ENCODE measurements at regions not wholly inside any gene's neighbourhood (a gene's known extent, or its start where the extent isn't known, plus 50 kb on each side); places are given as distances from the start of the nearest gene placed in this dataset.
A peak's percentile ranks its signal among the peaks of the same experiment; 100 is the strongest.
"Not testable (repeated sequence)": the region's sequence is repeated elsewhere in the genome, so short reads cannot be mapped to it uniquely, and the experiment has no call there.

DNA sequence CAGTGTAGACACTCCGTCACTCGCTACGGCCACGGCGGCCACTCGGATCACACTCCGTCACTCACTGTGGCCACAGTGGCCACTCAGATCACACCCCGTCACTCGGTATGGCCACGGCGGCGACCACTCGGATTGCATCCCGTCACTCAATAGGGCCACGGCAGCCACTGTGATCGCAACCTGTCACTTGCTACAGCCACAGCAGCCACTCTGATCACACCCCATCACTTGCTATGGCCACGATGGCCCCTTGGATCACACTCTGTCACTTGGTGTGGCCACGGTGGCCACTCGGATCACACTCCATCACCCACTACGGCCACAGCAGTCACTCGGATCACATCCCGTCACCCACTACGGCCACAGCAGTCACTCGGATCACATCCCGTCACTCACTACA is 175.3 kb downstream of the LAT start:
- peaks cover 29% of the 10 kb centered on the region for H3K4me1 Mint-ChIP-seq (ENCODE audit: low read depth)
- H3K4me3 Mint-ChIP-seq; H3K36me3 Mint-ChIP-seq (ENCODE audit: low read depth); CTCF ChIA-PET; H3K9me3 Mint-ChIP-seq; intact Hi-C loops (cut with micrococcal nuclease); H3K27me3 Mint-ChIP-seq (ENCODE audit: low read depth); H3K27ac Mint-ChIP-seq; DNase-seq: not testable (repeated sequence)

- DNase-seq; H3K27me3 Mint-ChIP-seq (ENCODE audit: low read depth); CTCF ChIA-PET; H3K36me3 Mint-ChIP-seq (ENCODE audit: low read depth); intact Hi-C loops (cut with micrococcal nuclease); H3K4me3 Mint-ChIP-seq; H3K27ac Mint-ChIP-seq; H3K9me3 Mint-ChIP-seq: not testable (repeated sequence)
- peaks cover 35% of the 10 kb centered on the region for H3K4me1 Mint-ChIP-seq (ENCODE audit: low read depth)
Observed at GRCh38 chr16:29159603-29160002, 174.8 kb downstream of the LAT start.

DNA sequence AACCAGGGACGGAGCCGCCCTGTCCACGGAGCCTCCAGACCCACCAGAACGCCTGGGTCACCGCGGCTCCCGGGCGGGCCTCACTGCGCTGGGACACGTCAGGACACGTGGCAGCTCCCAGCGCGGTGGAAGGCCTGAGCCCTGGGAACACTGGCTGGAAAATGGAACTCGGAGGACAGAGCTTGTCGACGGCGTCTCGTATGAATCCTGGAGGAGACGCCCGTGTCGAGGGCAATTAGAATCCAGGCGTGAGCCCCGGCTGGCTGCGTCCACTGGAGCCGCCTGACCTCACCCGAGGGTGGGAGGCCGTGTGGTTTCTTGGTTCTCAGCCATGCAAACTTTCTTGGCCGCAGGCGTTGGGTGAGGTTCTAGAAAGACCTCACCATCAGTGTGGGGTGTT is 173.9 kb downstream of the LAT start:
- H3K27ac Mint-ChIP-seq = no peak overlapping the region
- intact Hi-C loops (cut with micrococcal nuclease) = no loop called here
- H3K9me3 Mint-ChIP-seq = no peaks in the 10 kb centered on the region

GRCh38 chr16:29158031-29158784 is 173.4 kb downstream of the LAT start:
- H3K36me3 Mint-ChIP-seq (ENCODE audit: low read depth); CTCF ChIA-PET; H3K4me3 Mint-ChIP-seq; H3K9me3 Mint-ChIP-seq; intact Hi-C loops (cut with micrococcal nuclease); H3K27me3 Mint-ChIP-seq (ENCODE audit: low read depth); H3K27ac Mint-ChIP-seq; DNase-seq: not testable (repeated sequence)
- H3K4me1 Mint-ChIP-seq (ENCODE audit: low read depth) = peaks cover 44% of the 10 kb centered on the region

More for the DNA sequence above, 173.9 kb downstream of the LAT start:
- DNase-seq = no peak
- Mint-ChIP-seq H3K27me3 (ENCODE audit: low read depth) (no peaks in the 10 kb centered on the region), H3K36me3 (ENCODE audit: low read depth) (peaks cover 1% of the 10 kb centered on the region), H3K4me3 (no peak overlapping the region), H3K4me1 (ENCODE audit: low read depth) (peaks cover 42% of the 10 kb centered on the region)
- CTCF ChIA-PET = no interaction called here

DNA sequence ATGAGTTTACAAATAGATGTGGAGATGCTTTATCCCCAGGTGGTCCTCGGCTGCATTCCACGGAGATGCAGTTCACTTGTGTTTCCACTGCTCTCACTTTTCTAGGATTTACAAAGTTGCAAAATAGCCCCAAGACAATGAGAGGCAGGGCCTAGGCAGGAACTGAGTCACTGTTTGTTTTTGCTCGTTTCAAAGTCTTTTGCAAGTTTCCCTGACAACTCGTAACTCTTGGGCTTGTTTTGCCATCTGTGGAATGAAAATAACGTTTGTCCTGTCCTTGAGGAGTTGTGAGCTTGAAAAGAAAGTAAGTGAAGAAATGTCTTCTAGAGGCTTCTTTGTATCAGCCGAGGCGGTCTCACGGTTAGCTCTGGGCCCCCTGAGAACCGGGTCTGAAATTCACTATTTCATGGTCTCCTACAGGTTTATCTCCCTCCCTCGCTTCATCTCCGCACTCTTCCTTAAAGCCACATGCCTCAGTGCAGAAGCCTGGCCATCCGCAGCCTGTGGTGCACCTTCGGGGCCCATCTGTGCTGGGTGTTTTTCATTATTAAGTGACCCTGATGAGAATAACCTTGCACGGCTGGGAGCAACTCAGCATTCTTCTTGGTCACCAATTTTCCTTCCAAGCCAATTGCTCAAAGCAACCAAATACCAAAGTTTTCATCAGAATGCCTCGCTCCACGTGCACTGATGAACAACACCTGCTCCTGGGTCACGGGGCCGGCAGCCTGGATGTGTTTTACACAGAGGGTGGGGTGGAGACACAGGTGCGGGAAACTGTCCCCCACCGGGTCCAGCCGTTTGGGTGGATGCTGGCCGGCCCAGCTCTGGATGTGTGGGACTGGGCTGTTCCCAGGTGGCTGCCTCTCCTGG is 172.4 kb downstream of the LAT start:
- CTCF ChIA-PET; intact Hi-C loops (cut with micrococcal nuclease); H3K27me3 Mint-ChIP-seq (ENCODE audit: low read depth); H3K4me3 Mint-ChIP-seq; H3K36me3 Mint-ChIP-seq (ENCODE audit: low read depth); H3K9me3 Mint-ChIP-seq: not testable (repeated sequence)
- Mint-ChIP-seq H3K27ac (peak overlapping the region; percentile 78), H3K4me1 (ENCODE audit: low read depth) (peaks cover 52% of the 10 kb centered on the region)
- peak; percentile 55 for DNase-seq

DNA sequence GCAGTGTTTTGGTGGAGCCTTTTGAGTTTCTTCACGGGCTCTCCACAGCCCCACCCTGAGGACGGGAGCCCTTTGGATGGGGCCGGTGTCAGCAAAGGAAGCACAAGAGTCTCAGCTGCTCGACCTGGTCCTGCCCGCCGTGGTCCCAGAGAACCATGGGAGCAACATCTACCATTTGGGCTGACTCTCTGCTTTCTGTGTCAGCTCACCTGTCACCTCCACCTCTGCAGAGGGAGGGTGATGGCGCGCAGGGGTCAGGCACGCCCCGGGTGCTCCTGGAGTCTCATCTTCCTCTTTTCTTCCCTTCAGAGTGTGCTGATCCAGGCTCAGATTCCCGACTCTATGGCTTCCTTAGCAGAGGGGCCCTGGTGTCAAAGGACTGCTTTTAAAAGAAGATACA is 171.7 kb downstream of the LAT start:
- CTCF ChIA-PET = no interaction called here
- H3K27me3 Mint-ChIP-seq (ENCODE audit: low read depth) = no peaks in the 10 kb centered on the region
- DNase-seq = no peak
- H3K4me3 Mint-ChIP-seq = no peak overlapping the region
- intact Hi-C loops (cut with micrococcal nuclease) = no loop called here
- H3K9me3 Mint-ChIP-seq = no peaks in the 10 kb centered on the region
- peaks cover 1% of the 10 kb centered on the region for H3K36me3 Mint-ChIP-seq (ENCODE audit: low read depth)
- peaks cover 54% of the 10 kb centered on the region for H3K4me1 Mint-ChIP-seq (ENCODE audit: low read depth)
- H3K27ac Mint-ChIP-seq = peak overlapping the region; percentile 67

DNA sequence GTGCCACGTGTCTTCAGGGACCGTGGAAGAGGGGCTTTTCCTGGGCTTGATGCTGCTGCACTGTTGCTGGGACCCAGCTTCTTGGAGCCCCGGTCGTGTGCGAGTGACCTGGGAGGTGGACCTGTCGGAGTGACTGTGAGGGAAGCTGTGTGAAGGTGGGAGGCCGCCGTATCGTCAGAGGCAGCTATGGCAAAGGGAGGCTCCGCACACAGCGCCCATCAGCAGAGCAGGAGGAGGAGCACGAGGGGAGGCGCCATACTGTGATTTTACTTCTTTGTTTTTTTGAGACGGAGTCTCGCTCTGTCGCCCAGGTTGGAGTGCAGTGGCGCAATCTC is 171.0 kb downstream of the LAT start:
- H3K4me3 Mint-ChIP-seq; H3K9me3 Mint-ChIP-seq; intact Hi-C loops (cut with micrococcal nuclease): not testable (repeated sequence)

GRCh38 chr16:29155131-29155865 is 170.4 kb downstream of the LAT start:
- H3K9me3 Mint-ChIP-seq; H3K4me3 Mint-ChIP-seq; H3K27me3 Mint-ChIP-seq (ENCODE audit: low read depth); CTCF ChIA-PET; intact Hi-C loops (cut with micrococcal nuclease); H3K36me3 Mint-ChIP-seq (ENCODE audit: low read depth): not testable (repeated sequence)
- peak overlapping the region; percentile 63 for H3K27ac Mint-ChIP-seq
- H3K4me1 Mint-ChIP-seq (ENCODE audit: low read depth) = peaks cover 57% of the 10 kb centered on the region
- DNase-seq = peak; percentile 36

More for the DNA sequence above, 171.0 kb downstream of the LAT start:
- CTCF ChIA-PET; H3K27me3 Mint-ChIP-seq (ENCODE audit: low read depth); DNase-seq; H3K36me3 Mint-ChIP-seq (ENCODE audit: low read depth): not testable (repeated sequence)
- Mint-ChIP-seq H3K27ac (peak overlapping the region; percentile 63), H3K4me1 (ENCODE audit: low read depth) (peaks cover 54% of the 10 kb centered on the region)

DNA sequence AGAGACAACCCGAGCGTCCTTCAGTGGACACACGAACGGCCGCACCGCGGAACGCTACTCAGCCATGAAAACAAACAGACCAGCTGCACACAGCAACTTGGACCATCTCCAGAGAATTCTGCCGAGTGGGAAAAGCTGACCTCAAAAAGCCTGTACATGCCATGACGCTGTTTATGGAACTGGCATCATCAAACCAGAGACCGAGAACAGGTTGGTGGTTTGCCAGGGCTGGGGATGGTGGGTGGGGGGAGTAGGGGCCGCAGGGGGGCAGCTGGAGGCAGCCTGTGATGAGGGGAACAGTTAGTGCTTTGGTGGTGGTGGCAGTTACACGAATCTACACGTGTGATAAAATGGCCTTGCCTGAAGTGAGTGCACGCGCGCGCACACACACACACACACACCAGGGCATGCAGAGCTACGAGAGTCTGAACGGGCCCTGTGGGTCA is 169.8 kb downstream of the LAT start:
- intact Hi-C loops (cut with micrococcal nuclease) = no loop called here
- no peak overlapping the region for H3K4me3 Mint-ChIP-seq
- peak overlapping the region; percentile 51 for H3K27ac Mint-ChIP-seq
- H3K9me3 Mint-ChIP-seq = no peaks in the 10 kb centered on the region
- peaks cover 62% of the 10 kb centered on the region for H3K4me1 Mint-ChIP-seq (ENCODE audit: low read depth)
- peak; percentile 14 for DNase-seq
- no peaks in the 10 kb centered on the region for H3K27me3 Mint-ChIP-seq (ENCODE audit: low read depth)
- CTCF ChIA-PET = no interaction called here
- peaks cover 3% of the 10 kb centered on the region for H3K36me3 Mint-ChIP-seq (ENCODE audit: low read depth)

GRCh38 chr16:29154088-29154487 is 169.2 kb downstream of the LAT start:
- peaks cover 68% of the 10 kb centered on the region for H3K4me1 Mint-ChIP-seq (ENCODE audit: low read depth)
- no peak for DNase-seq
- H3K27me3 Mint-ChIP-seq (ENCODE audit: low read depth) = no peaks in the 10 kb centered on the region
- H3K9me3 Mint-ChIP-seq = no peaks in the 10 kb centered on the region
- H3K27ac Mint-ChIP-seq = no peak overlapping the region
- no peak overlapping the region for H3K4me3 Mint-ChIP-seq
- intact Hi-C loops (cut with micrococcal nuclease) = no loop called here
- H3K36me3 Mint-ChIP-seq (ENCODE audit: low read depth) = peaks cover 3% of the 10 kb centered on the region
- CTCF ChIA-PET = no interaction called here

DNA sequence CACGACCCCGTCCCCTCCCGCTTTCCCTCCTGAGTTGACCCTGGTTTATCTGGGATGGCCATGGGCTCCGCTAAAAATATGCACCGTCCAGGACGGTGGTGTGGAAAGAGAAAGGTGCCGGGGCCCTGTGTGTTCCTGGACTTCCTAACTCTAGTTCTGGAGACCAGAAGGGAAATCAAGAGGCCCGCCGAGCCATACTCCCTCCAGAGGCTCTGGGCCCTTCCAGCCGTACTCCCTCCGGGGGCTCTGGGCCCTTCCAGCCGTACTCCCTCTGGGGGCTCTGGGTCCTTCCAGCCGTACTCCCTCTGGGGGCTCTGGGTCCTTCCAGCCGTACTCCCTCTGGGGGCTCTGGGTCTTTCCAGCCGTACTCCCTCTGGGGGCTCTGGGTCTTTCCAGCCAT is 168.5 kb downstream of the LAT start:
- H3K4me1 Mint-ChIP-seq (ENCODE audit: low read depth) = peaks cover 76% of the 10 kb centered on the region
- H3K9me3 Mint-ChIP-seq; H3K27ac Mint-ChIP-seq; CTCF ChIA-PET; intact Hi-C loops (cut with micrococcal nuclease); H3K27me3 Mint-ChIP-seq (ENCODE audit: low read depth); H3K36me3 Mint-ChIP-seq (ENCODE audit: low read depth); H3K4me3 Mint-ChIP-seq; DNase-seq: not testable (repeated sequence)

GRCh38 chr16:29152544-29153031 is 167.7 kb downstream of the LAT start:
- H3K4me3 Mint-ChIP-seq; H3K27me3 Mint-ChIP-seq (ENCODE audit: low read depth); CTCF ChIA-PET; H3K9me3 Mint-ChIP-seq; H3K36me3 Mint-ChIP-seq (ENCODE audit: low read depth); intact Hi-C loops (cut with micrococcal nuclease): not testable (repeated sequence)
- peaks cover 77% of the 10 kb centered on the region for H3K4me1 Mint-ChIP-seq (ENCODE audit: low read depth)
- DNase-seq = peak; percentile 17
- peak overlapping the region; percentile 18 for H3K27ac Mint-ChIP-seq
